Suprapubic skin (tissue), 4 donors: ENCODE measurements at regions not wholly inside any gene's neighbourhood (a gene's known extent, or its start where the extent isn't known, plus 50 kb on each side); places are given as distances from the start of the nearest gene placed in this dataset.

Source experiments
- DNase-seq, 2 donors: peaks; one replicate each; pipeline ENCODE4 v3.0.0-alpha.2; 2019; ENCODE audit warnings: low spot score in 2 of 2
- H3K27ac ChIP-seq: fragments of 200-600 bp; sonication (generic); one replicate; pipeline ENCODE4 v1.5.1; 2019
- H3K27me3 ChIP-seq: fragments of 200-600 bp; sonication (generic); one replicate; pipeline ENCODE4 v1.5.1; 2019
- H3K36me3 ChIP-seq: fragments of 200-600 bp; sonication (generic); one replicate; pipeline ENCODE4 v1.5.1; 2019
- H3K4me1 ChIP-seq: fragments of 200-600 bp; sonication (generic); one replicate; pipeline ENCODE4 v1.5.1; 2019
- H3K4me3 ChIP-seq: fragments of 200-600 bp; sonication (generic); one replicate; pipeline ENCODE4 v1.5.1; 2019; ENCODE audit warnings: mild to moderate bottlenecking
- H3K9me3 ChIP-seq: fragments of 200-600 bp; sonication (generic); one replicate; pipeline ENCODE4 v1.5.1; 2019
- EP300 ChIP-seq: sonication (generic); formaldehyde crosslinking; IDR thresholded peaks from one replicate; pipeline ENCODE4 v1.6.1; 2017; ENCODE audit warnings: antibody characterized with exemption
- POLR2A ChIP-seq, 2 donors: fragments of 450-650 bp; IDR thresholded peaks; one replicate each; pipeline ENCODE4 v1.6.1; 2017; ENCODE audit warnings: antibody characterized with exemption in 2 of 2, mild to moderate bottlenecking in 2 of 2, moderate library complexity in 2 of 2
- POLR2AphosphoS5 ChIP-seq, 3 donors: sonication (generic); formaldehyde crosslinking; IDR thresholded peaks; one replicate each; pipeline ENCODE4 v1.6.1; 2017; ENCODE audit warnings: antibody characterized with exemption in 3 of 3
- WGBS: methylation state at CpG from one replicate; pipeline ENCODE4 v1.1.5; 2018; 5-methylcytosine and 5-hydroxymethylcytosine counted together
- TF ChIP-seq, protein P1 (sequence below), 2 donors: fragments of 200-600 bp in 1 of 2; fragments of 450-650 bp in 1 of 2; sonication (generic) in 1 of 2; IDR thresholded peaks; one replicate each; pipeline ENCODE4 v1.5.1; 2016 to 2019; ENCODE audit warnings: antibody characterized with exemption in 2 of 2, mild to moderate bottlenecking in 1 of 2, moderate library complexity in 1 of 2

DNA sequence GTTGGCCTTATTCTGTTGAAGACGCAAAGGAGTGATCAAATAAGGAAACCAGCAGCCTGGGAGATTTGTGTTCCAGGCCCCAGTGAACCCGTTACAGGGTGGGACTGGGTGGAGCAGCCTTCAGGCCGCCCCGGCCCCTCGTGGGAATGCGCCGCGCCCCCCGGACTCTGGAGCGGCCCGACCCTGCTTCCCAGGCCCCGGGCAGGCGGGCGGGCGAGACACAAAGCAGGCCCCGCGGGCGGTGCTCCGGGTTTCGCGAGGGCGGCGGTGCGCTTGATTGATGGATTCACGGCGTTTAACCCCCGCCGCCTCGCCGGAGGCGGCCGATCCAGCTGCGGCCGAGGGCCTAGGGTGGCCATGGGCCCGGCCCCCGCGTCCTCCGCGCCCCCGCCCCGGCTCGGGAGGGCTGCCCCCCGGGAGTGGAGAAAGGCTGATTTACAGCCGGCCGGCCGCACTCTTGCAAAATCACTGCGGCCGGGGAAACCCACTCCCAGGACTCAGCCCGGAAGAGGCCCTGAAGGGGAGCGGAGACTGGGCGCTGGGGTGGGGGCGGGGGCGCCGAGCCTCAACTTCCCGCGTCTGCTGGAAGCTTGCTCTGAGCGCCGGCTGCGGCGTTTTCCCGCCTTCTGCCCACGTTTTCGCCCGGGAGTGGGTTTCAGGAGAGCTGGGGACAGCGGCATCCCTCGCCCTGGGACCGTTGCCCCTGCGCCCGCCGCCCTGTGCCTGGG, 299.6 kb upstream of the NFE2L3 start:
- no peak for TF ChIP-seq EP300
- TF ChIP-seq POLR2AphosphoS5 (IDR thresholded peaks at IDR 0.05), result no peak
- TF ChIP-seq, protein P1, sequence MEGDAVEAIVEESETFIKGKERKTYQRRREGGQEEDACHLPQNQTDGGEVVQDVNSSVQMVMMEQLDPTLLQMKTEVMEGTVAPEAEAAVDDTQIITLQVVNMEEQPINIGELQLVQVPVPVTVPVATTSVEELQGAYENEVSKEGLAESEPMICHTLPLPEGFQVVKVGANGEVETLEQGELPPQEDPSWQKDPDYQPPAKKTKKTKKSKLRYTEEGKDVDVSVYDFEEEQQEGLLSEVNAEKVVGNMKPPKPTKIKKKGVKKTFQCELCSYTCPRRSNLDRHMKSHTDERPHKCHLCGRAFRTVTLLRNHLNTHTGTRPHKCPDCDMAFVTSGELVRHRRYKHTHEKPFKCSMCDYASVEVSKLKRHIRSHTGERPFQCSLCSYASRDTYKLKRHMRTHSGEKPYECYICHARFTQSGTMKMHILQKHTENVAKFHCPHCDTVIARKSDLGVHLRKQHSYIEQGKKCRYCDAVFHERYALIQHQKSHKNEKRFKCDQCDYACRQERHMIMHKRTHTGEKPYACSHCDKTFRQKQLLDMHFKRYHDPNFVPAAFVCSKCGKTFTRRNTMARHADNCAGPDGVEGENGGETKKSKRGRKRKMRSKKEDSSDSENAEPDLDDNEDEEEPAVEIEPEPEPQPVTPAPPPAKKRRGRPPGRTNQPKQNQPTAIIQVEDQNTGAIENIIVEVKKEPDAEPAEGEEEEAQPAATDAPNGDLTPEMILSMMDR (IDR thresholded peaks at IDR 0.05), result no peak
- no peak for TF ChIP-seq POLR2A (IDR thresholded peaks at IDR 0.05)
- no peaks in the 10 kb centered on the region for H3K9me3 ChIP-seq
- peak overlapping the region; percentile 78 for H3K27ac ChIP-seq
- DNase-seq, result no peak
- 31% methylated on average over 20 of the region's 70 CpGs for WGBS
- H3K27me3 ChIP-seq, result peaks cover 30% of the 10 kb centered on the region
- peak overlapping the region; percentile 39 for H3K4me3 ChIP-seq
- no peaks in the 10 kb centered on the region for H3K36me3 ChIP-seq
- peaks cover 64% of the 10 kb centered on the region for H3K4me1 ChIP-seq

DNA sequence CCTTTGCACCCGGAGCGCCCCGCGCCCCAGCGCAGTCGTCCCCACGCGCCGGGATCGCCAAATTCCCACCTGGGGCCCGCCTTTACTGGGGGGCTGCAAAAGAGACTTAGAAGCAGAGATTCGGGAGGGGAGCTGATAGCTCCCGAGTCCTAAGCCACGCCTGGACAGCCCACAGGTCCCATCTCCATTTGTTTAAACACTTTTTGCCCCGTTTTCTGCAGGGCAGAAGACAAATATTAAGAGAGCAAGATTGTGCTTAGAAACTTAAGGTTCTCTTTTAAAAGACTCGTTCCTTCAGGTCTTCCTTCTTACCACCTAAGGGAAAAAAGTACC, 299.1 kb upstream of the NFE2L3 start:
- TF ChIP-seq EP300 (no peak), POLR2AphosphoS5 (IDR thresholded peaks at IDR 0.05) (no peak), POLR2A (IDR thresholded peaks at IDR 0.05) (no peak)
- TF ChIP-seq, protein P1 (IDR thresholded peaks at IDR 0.05), result no peak
- Histone ChIP-seq H3K4me3 (peak overlapping the region; percentile 39), H3K4me1 (peaks cover 64% of the 10 kb centered on the region), H3K27ac (peak overlapping the region; percentile 78), H3K36me3 (no peaks in the 10 kb centered on the region), H3K27me3 (peaks cover 35% of the 10 kb centered on the region), H3K9me3 (no peaks in the 10 kb centered on the region)
- 86% methylated on average over 16 of the region's 16 CpGs for WGBS
- DNase-seq, result no peak

DNA sequence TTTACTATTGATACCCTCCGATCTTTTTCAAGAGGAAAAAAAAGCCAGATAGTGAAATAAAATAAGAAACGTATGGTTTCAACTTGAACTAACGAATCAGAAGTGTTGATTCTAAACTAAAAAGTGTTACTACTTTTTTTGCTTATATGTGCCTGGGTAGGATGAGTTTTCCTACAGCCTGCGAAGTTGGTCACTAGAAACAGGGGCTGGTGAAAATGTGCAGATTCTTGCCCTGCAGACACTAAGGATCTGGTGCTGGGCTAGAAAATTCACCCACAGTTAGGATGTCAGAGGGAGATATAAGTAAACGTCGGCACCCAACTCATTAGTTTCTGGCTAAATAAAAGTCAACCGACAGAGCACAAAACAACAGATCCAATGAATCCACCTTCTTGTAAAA, 298.7 kb upstream of the NFE2L3 start:
- 82% methylated on average over 7 of the region's 7 CpGs for WGBS
- Histone ChIP-seq H3K4me1 (peaks cover 64% of the 10 kb centered on the region), H3K9me3 (no peaks in the 10 kb centered on the region), H3K27me3 (peaks cover 40% of the 10 kb centered on the region), H3K27ac (no peak overlapping the region), H3K4me3 (no peak overlapping the region), H3K36me3 (no peaks in the 10 kb centered on the region)
- no peak for TF ChIP-seq POLR2AphosphoS5 (IDR thresholded peaks at IDR 0.05)
- TF ChIP-seq, protein P1 (IDR thresholded peaks at IDR 0.05), result no peak
- no peak for TF ChIP-seq EP300
- no peak for TF ChIP-seq POLR2A (IDR thresholded peaks at IDR 0.05)
- no peak for DNase-seq

DNA sequence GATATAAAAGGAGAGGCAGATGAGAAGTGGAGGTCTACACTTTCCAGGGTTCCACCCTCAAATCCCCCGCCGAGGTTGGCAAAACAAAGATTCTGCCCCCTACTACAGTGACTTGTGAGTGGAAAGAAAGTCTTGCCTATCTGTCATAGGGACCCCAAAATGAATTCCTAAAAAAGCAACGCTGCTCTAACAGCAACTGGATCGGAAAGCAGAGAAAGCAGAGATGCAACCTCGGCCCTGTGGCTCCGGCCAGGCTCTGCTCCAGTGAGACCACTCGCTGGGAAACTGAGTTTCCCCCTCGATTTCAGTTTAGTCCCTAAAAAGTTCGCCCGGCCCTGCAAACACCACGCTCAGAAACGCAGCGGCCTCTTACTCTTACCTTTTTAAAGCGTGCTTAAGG, 297.9 kb upstream of the NFE2L3 start:
- no peaks in the 10 kb centered on the region for H3K36me3 ChIP-seq
- peak overlapping the region; percentile 43 for H3K27ac ChIP-seq
- 45% methylated on average over 14 of the region's 14 CpGs for WGBS
- H3K4me3 ChIP-seq, result no peak overlapping the region
- TF ChIP-seq POLR2AphosphoS5 (IDR thresholded peaks at IDR 0.05), result no peak
- TF ChIP-seq EP300, result no peak
- no peak for TF ChIP-seq POLR2A (IDR thresholded peaks at IDR 0.05)
- TF ChIP-seq, protein P1 (IDR thresholded peaks at IDR 0.05), result no peak
- no peaks in the 10 kb centered on the region for H3K9me3 ChIP-seq
- H3K27me3 ChIP-seq, result peaks cover 47% of the 10 kb centered on the region
- no peak for DNase-seq
- H3K4me1 ChIP-seq, result peaks cover 60% of the 10 kb centered on the region

DNA sequence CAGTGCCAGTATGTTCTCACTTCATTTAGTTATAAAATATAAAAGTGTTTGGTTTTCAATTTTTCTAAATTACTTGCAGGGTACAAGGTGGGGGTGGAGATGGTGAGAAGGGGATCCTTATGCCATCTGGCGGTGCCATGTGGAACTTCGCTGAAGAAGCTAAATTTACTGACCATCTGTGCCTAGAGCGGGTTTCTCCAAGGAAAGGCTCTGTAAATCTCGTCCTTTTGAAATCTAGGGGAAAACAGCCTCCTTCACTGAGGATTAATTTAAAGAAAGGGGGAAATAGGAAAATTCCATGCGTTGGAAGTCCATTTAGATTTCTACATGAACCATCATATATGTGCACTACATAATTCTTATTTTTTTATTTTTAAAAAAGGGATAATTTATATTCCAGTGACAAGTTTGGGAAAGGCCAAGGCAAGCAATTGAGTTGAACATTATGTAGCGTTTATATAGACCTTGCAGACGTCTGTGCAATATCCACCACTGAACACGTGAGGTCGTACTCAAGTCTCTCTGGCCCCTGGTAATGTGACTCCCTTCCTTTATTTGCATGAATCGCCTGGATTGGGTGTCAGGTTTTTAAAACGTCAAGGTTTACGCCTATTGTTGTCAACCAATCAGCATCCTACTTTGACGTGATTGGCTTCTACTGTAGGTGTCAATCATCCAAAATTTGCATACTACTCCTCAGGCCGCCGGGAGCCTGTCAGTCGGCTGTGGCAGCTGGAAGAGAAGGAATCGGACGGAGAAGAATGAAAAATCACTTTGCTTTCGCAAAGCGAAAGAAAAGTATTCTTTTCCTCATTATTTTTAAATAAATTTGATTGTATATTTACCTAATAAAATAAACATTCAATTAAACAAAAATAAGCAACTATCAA, 297.1 kb upstream of the NFE2L3 start:
- no peaks in the 10 kb centered on the region for H3K36me3 ChIP-seq
- TF ChIP-seq, protein P1 (IDR thresholded peaks at IDR 0.05), result peak; percentile 62 to 68
- TF ChIP-seq POLR2AphosphoS5 (IDR thresholded peaks at IDR 0.05) (peak in 2 of 3 donors; percentile 54 to 83), POLR2A (IDR thresholded peaks at IDR 0.05) (peak in 1 of 2 donors; percentile 50), EP300 (no peak)
- H3K4me3 ChIP-seq, result peak overlapping the region; percentile 57
- peaks cover 57% of the 10 kb centered on the region for H3K4me1 ChIP-seq
- peaks cover 55% of the 10 kb centered on the region for H3K27me3 ChIP-seq
- H3K27ac ChIP-seq, result peak overlapping the region; percentile 91
- no peaks in the 10 kb centered on the region for H3K9me3 ChIP-seq
- WGBS, result 5% methylated on average over 20 of the region's 20 CpGs
- DNase-seq, result peak; percentile 72 to 84
